Activated naive CD8-positive, alpha-beta T cell treated with anti-CD3 and anti-CD28 coated beads, Interleukin-2, amount 50 U/mL, for 24 hours (primary cell): ENCODE measurements at regions not wholly inside any gene's neighbourhood (a gene's known extent, or its start where the extent isn't known, plus 50 kb on each side); places are given as distances from the start of the nearest gene placed in this dataset.

Experiments
- ATAC-seq: fragments of 150-1000 bp; cut with Tn5 transposase; one replicate; pipeline ENCODE4 v1.10.0; 2021
- DNase-seq: peaks from one replicate; pipeline ENCODE4 v3.0.0; 2021
- H3K27ac Mint-ChIP-seq: one replicate; pipeline ENCODE4 v1.8.0; 2021; ENCODE audit warnings: mild to moderate bottlenecking, mixed read lengths
- H3K27me3 Mint-ChIP-seq: one replicate; pipeline ENCODE4 v1.8.0; 2021; ENCODE audit warnings: mixed read lengths
- H3K36me3 Mint-ChIP-seq: one replicate; pipeline ENCODE4 v1.8.0; 2021; ENCODE audit warnings: low read depth, mixed read lengths
- H3K4me1 Mint-ChIP-seq: one replicate; pipeline ENCODE4 v1.8.0; 2021; ENCODE audit warnings: mixed read lengths
- H3K4me3 Mint-ChIP-seq: one replicate; pipeline ENCODE4 v1.8.0; 2021; ENCODE audit warnings: mild to moderate bottlenecking, moderate library complexity, mixed read lengths
- H3K9me3 Mint-ChIP-seq: one replicate; pipeline ENCODE4 v1.8.0; 2021; ENCODE audit warnings: mixed read lengths

DNA sequence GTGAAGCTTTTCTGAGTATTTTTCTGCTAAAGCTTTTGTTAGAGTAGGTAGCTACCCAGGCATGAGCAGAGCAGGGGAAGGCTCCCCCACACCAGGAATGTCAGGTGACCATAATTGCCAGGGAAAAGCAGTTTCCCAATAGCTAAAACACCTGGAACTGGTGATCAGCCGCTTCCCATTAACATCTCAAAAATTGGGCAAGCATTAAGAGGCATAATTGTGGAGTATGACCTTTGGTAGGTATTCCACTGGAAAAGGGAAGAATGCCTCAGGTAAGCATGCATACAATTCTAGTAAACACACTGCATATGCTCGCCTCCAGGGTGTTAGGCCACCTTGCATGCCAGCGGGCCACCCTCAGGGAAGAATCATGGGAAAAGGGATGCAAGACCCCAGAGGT is 84.5 kb downstream of the CCR1 start:
- no peaks in the 10 kb centered on the region for H3K9me3 Mint-ChIP-seq
- no peak for ATAC-seq
- H3K27ac Mint-ChIP-seq = no peak overlapping the region
- H3K4me3 Mint-ChIP-seq = no peak overlapping the region
- H3K36me3 Mint-ChIP-seq = no peaks in the 10 kb centered on the region
- H3K27me3 Mint-ChIP-seq = peaks cover 13% of the 10 kb centered on the region
- peaks cover under 1% of the 10 kb centered on the region for H3K4me1 Mint-ChIP-seq
- DNase-seq = no peak

DNA sequence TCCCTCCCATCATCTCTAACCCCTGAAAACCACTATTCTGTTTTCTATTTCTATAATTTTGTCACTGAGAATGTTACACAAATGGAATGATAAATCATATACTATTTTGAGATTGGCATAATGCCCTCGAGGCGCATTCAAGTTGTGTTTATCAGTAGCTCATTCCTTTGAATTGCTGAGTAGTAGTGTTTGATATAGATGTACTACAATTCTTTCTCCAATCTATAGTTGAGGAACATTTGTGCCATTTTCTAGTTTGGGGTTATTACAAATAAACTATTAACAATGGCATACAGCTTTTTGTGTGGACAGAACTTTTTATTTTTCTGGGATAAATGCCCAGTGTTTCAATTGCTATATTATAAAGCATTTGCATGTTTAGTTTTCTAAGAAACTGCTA is 86.0 kb downstream of the CCR1 start:
- Mint-ChIP-seq H3K36me3 (no peaks in the 10 kb centered on the region), H3K27ac (no peak overlapping the region), H3K4me1 (no peaks in the 10 kb centered on the region), H3K4me3 (no peak overlapping the region), H3K9me3 (no peaks in the 10 kb centered on the region), H3K27me3 (peaks cover 13% of the 10 kb centered on the region)
- DNase-seq (no peak), ATAC-seq (no peak)

DNA sequence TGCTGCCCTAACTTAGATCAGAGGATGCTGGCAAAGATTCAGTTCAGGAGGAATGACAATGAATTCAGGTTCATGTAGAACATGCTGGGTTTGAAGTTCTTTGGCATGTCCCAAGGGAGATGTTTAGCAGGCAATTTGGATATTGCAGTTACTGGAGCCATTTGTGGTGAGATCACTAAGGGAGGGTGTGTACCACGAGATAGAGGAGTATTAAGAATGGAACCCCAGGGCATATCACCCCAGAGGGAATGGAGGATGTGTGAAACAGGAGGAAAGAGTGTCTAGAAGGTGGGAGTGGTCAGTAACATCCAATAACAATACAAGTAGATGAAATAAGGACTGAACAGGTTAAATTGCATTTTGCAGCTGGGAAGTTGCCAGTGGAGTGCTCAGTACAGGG is 87.1 kb downstream of the CCR1 start:
- no peaks in the 10 kb centered on the region for H3K36me3 Mint-ChIP-seq
- H3K4me3 Mint-ChIP-seq = no peak overlapping the region
- no peak overlapping the region for H3K27ac Mint-ChIP-seq
- peaks cover 13% of the 10 kb centered on the region for H3K27me3 Mint-ChIP-seq
- no peaks in the 10 kb centered on the region for H3K9me3 Mint-ChIP-seq
- DNase-seq (no peak), ATAC-seq (no peak)
- no peaks in the 10 kb centered on the region for H3K4me1 Mint-ChIP-seq

DNA sequence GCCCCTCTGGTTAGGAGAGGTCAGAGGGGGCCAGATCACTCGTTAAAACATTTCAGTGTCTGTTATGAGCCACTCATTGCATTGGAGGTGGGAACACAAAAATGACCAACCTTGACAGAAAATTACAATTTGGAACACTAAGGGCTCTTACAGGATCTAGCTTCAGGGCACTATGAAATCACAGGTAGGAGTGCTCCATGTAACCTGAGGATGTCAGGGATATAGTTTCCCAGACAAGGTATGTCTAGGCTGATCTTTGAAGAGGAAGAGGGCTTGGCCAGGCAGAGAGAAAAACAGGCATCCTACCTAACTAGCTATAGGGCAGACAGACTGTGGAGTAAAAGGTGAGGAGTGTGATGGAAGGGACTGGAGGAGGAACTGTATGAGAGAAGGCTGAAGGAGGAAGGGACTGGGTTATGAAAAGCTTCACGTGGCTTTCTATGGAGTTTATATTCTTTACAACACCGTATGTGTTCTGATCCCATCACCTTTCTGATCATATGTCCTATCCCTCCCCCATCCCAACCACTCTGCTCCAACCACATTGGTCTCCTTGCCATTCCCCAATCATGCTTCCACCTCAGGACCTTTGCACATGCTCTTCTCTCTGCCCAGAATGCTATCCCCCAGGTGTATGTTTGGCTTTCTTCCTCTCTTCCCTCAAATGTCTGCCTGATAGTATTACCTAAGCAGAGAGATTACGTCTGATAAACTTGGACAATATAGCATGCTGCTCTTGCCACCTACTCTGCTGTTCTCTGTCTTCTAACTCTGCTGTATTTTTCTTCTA is 88.2 kb downstream of the CCR1 start:
- ATAC-seq (no peak), DNase-seq (no peak)
- Mint-ChIP-seq H3K9me3 (no peaks in the 10 kb centered on the region), H3K36me3 (no peaks in the 10 kb centered on the region), H3K4me3 (no peak overlapping the region), H3K27ac (no peak overlapping the region), H3K4me1 (no peaks in the 10 kb centered on the region), H3K27me3 (peaks cover 7% of the 10 kb centered on the region)

DNA sequence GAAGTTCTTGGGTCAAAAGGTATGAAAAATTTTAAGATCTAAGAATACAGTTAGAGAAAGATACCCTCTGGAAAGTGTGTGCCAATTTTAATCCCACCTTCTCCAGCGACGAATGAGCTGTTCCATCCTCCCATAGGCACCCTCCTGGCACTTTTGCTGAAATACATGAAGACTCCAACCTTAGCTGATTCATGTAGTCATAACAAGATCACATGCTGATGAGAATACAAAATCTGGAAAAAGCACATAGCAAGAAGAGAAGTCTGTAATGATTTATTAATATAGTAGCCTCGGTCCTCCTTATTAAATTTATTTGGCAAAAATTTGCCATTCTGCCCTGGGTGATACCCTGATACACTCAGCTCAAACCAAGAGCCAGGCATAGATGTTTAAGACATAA is 88.9 kb downstream of the CCR1 start:
- no peak for DNase-seq
- Mint-ChIP-seq H3K36me3 (no peaks in the 10 kb centered on the region), H3K4me1 (no peaks in the 10 kb centered on the region), H3K9me3 (no peaks in the 10 kb centered on the region), H3K4me3 (no peak overlapping the region), H3K27me3 (peaks cover 7% of the 10 kb centered on the region), H3K27ac (no peak overlapping the region)
- no peak for ATAC-seq

DNA sequence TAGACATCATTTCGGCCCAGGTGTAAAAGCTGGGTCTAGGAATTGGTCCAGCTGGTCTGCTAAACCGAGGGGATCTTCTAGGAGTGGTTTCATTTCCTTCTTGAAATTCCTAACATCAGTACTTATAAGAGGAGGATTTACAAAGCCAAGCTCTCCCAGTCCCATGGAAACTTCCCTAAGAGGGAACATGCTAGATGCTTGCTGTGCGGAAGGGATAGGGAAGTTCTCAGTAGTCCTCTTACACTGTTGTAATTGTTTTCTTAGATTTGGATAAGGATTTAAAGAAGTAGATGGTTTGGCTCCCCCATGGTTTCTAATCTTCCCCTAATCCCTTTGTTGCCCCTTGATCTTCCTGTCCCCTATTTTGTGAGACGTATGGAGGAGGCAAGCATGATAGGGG is 89.7 kb upstream of the XCR1 start:
- Mint-ChIP-seq H3K36me3 (no peaks in the 10 kb centered on the region), H3K27me3 (peaks cover 7% of the 10 kb centered on the region), H3K4me1 (peaks cover 8% of the 10 kb centered on the region), H3K9me3 (peaks cover 3% of the 10 kb centered on the region), H3K27ac (no peak overlapping the region), H3K4me3 (no peak overlapping the region)
- DNase-seq = no peak
- no peak for ATAC-seq

DNA sequence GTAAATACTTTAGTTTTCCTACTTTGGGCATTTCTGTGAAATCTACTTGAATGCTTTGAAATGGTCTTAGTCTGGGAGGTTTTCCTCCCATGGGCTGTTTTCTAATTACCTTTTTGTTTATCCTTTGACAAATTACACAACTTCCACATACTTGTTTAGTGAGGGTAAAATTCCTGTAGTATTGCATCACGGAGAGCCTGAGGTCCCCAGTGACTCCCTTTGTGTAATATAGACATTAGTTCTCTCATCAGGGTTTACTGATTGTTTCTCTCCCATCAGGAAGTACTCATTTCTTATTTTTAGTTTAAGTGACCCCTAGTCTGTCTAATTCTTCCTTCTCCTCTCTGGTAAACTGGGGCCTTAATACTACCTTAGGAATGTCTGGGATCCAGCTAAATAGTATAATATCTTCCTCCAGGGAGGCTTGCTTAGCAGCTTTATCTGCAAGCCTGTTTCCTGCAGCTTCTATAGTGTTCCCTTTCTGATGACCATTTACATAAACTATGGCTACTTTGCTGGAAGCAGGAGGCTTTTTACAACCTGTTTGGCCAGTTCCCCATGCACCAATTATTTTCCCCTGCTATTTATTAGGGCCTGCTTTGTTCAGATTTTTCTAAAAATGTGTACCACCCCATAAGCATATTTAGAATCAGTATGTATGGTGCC is 87.2 kb upstream of the XCR1 start:
- H3K4me1 Mint-ChIP-seq = peaks cover 28% of the 10 kb centered on the region
- no peak overlapping the region for H3K27ac Mint-ChIP-seq
- ATAC-seq (no peak), DNase-seq (no peak)
- peaks cover 3% of the 10 kb centered on the region for H3K9me3 Mint-ChIP-seq
- peaks cover 2% of the 10 kb centered on the region for H3K27me3 Mint-ChIP-seq
- no peaks in the 10 kb centered on the region for H3K36me3 Mint-ChIP-seq
- no peak overlapping the region for H3K4me3 Mint-ChIP-seq

DNA sequence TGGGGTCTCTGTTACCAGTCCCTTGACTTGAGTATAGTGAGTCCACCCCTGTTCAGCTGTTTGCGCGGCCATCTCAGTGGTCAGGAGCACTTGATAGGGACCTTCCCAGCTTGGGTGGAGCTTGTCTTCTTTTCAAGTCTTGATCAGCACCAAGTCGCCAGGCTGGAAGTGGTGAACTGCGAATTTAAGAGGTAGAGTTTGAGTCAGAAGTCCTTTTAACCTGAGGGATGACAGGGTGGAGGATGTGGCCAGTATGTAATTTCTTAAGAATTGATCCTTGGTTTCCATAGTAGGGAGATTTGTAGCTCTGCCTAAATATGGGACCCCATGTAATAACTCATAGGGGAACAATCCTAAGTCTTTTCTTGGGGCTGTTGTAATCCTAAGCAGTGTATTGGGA is 86.3 kb upstream of the XCR1 start:
- Mint-ChIP-seq H3K4me1 (peaks cover 35% of the 10 kb centered on the region), H3K36me3 (no peaks in the 10 kb centered on the region), H3K4me3 (no peak overlapping the region), H3K9me3 (peaks cover 3% of the 10 kb centered on the region), H3K27ac (no peak overlapping the region), H3K27me3 (peaks cover 4% of the 10 kb centered on the region)
- ATAC-seq (no peak), DNase-seq (no peak)

DNA sequence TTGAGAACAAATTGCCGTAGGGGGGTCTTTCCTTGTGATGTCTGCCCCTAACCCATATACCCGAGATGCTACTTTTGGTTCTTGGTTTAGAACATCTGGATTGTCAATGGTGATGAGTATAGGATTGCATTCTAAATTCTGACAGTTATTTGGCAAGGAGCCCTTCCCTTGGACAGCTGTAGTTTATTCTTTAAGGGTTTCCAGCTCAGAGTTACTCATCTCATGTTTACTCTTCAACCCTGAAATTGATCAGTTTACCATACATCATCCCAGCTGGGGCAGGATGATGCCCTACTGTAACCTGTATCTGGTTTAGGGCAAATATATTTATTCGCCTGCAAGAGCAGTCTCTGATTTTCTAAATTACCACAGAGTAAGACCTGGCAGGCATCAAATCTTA is 85.7 kb upstream of the XCR1 start:
- ATAC-seq (no peak), DNase-seq (no peak)
- H3K27me3 Mint-ChIP-seq = peaks cover 4% of the 10 kb centered on the region
- H3K27ac Mint-ChIP-seq = no peak overlapping the region
- H3K9me3 Mint-ChIP-seq = peaks cover 3% of the 10 kb centered on the region
- peaks cover 41% of the 10 kb centered on the region for H3K4me1 Mint-ChIP-seq
- H3K36me3 Mint-ChIP-seq = no peaks in the 10 kb centered on the region
- no peak overlapping the region for H3K4me3 Mint-ChIP-seq

DNA sequence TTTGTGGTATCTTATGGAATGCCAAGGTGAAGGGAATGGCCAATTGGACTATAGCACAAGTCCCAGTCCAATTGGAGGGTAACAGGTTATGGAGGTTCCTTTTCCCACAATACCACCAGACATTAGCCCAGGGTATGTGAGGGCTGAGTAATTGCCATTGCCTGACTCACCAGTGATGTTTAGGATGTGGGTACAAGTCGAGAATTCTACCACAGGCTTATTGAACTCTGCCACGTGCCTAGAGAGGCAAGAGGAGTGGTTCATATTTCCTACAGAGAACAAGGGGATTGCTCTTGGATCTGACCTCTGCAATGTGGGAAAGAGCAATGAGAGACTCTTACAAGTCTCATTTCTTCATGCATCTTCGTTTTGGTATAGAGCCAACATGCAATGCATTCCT is 85.0 kb upstream of the XCR1 start:
- Mint-ChIP-seq H3K4me1 (peaks cover 47% of the 10 kb centered on the region), H3K27ac (no peak overlapping the region), H3K9me3 (peaks cover 3% of the 10 kb centered on the region), H3K36me3 (no peaks in the 10 kb centered on the region), H3K4me3 (no peak overlapping the region), H3K27me3 (peaks cover 4% of the 10 kb centered on the region)
- DNase-seq = no peak
- no peak for ATAC-seq

DNA sequence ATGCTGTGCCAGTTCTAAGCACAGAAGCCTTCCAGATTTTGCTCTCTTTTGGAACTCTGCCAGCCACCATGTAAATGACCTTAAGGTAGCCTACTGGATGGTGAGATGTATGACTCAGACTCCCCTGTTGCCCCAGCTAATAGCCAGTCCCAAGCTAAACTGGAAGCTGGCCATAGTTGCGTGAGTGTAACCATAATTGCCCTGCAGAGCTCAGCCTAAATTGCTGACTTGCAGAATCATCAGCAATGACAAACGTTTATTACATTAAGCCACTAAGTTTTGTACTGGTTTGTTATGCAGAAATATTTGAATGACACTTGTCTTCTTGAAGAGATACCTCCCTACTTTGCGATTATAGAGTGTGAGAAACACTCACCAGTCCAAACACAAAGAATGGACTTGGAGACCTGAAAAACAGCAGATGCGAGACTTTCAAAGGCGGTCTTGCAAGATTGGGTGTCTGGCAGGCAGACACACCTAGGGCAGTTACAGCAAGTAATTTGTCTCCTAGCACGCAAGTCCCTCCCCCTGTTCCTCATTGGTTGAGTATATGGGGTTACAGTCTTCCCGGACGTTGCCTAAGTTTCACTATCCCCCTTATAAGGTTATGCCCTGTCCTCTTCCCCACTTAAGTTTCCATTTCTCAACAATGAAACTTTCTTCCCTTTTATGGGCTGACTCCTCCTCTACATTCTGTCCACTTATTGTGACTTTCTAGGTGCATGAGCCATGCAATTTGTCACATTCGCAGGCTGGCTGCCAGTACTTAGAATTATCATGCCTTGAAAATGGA is 83.6 kb upstream of the XCR1 start:
- DNase-seq (no peak), ATAC-seq (no peak)
- H3K4me1 Mint-ChIP-seq = peaks cover 51% of the 10 kb centered on the region
- peaks cover 3% of the 10 kb centered on the region for H3K9me3 Mint-ChIP-seq
- peaks cover 4% of the 10 kb centered on the region for H3K27me3 Mint-ChIP-seq
- H3K4me3 Mint-ChIP-seq = no peak overlapping the region
- H3K27ac Mint-ChIP-seq = no peak overlapping the region
- H3K36me3 Mint-ChIP-seq = no peaks in the 10 kb centered on the region

DNA sequence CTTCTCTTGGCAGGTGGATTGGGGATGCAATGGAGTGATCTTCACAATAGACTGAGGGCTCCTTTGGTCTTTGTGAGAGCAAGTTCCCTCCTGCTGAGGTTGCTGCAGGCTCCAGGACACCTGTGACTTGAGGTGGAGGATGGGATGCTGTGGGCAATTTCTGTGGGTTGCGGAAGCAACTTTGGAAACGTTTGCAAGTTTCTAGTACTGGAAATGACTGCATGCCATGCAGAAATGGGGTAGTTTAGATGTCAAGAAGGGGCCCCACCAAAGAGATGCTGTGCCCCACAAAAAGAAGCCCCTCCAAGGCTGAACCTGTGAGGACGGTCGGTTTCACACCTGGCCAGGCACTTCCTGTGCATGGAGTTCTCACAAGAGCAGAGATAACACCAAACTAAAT is 80.4 kb upstream of the XCR1 start:
- peaks cover 52% of the 10 kb centered on the region for H3K4me1 Mint-ChIP-seq
- peak overlapping the region; percentile 13 for H3K4me3 Mint-ChIP-seq
- peaks cover 3% of the 10 kb centered on the region for H3K9me3 Mint-ChIP-seq
- DNase-seq = no peak
- no peak for ATAC-seq
- H3K36me3 Mint-ChIP-seq = no peaks in the 10 kb centered on the region
- peaks cover 9% of the 10 kb centered on the region for H3K27me3 Mint-ChIP-seq
- H3K27ac Mint-ChIP-seq = no peak overlapping the region

DNA sequence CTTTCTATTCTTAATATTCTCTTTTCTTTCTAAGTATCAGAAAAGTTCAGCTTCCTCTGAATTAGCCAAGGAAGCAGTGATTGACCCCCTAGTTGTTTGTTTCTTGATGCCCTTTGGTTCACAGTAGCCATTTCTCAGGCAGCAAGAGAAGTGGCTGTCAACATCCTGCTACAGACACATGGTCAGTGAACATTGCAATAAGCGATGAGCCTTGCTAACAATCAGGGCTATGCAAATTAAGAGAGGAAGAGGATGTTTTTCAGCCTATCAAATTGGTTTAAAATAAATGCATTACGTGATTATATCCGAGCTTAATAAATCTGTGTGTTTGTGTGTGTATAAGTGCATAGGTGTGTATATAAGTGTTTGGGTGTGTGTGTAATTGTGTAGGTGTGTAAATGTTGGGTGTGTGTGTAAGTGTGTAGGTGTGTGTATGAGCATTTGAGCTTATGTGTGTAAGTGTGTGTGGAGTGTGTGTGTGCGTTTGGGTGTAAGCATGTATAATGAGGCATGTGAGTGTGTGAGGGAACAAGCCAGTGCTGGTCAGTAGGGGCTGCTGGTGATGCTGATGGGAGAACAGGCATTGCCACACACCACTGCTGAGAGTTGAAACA is 78.1 kb upstream of the XCR1 start:
- no peak overlapping the region for H3K4me3 Mint-ChIP-seq
- H3K9me3 Mint-ChIP-seq = peaks cover 14% of the 10 kb centered on the region
- H3K27ac Mint-ChIP-seq = no peak overlapping the region
- no peak for DNase-seq
- peaks cover 5% of the 10 kb centered on the region for H3K36me3 Mint-ChIP-seq
- H3K4me1 Mint-ChIP-seq = peaks cover 41% of the 10 kb centered on the region
- peaks cover 13% of the 10 kb centered on the region for H3K27me3 Mint-ChIP-seq
- no peak for ATAC-seq

DNA sequence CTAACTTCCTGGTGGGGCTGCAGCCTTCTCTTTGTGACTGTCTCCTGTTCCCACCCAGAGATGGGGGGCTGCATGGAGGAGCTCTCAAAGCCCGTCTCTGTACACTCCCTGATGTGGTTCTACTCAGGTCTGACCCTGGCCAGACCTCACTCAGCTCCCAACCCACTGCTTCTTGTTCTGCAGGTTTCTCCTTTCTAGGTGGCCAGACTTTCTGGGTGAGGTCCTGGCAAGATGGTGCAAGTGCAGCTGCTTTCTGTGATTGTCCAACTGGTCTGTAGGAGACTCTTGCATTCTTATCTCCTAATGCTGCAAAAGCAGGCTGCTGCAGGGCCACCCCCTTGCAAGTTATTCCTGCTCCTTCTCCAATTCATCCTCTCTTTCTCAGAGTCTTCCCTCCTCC is 77.4 kb upstream of the XCR1 start:
- peaks cover 5% of the 10 kb centered on the region for H3K36me3 Mint-ChIP-seq
- no peak overlapping the region for H3K27ac Mint-ChIP-seq
- no peak for DNase-seq
- H3K9me3 Mint-ChIP-seq = peaks cover 14% of the 10 kb centered on the region
- no peak overlapping the region for H3K4me3 Mint-ChIP-seq
- peaks cover 40% of the 10 kb centered on the region for H3K4me1 Mint-ChIP-seq
- H3K27me3 Mint-ChIP-seq = peaks cover 16% of the 10 kb centered on the region
- no peak for ATAC-seq

DNA sequence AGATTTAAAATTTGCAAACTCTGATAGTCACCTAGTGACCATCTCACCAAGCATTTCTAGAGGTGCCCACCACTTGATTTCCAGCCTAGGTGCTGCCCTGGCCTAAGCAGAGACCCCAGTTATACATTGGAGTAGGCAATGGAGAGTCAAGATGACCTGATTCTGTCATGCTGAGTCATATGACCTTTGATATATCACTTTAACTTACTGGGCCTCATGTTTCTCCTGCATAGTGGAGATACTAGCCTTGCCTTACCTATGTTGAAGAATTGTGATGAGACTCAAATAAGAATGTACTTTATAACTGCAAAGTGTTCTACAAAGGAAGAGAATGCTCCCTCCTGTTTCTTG is 75.5 kb upstream of the XCR1 start:
- DNase-seq (no peak), ATAC-seq (peak; percentile 41)
- H3K4me3 Mint-ChIP-seq = no peak overlapping the region
- H3K27me3 Mint-ChIP-seq = peaks cover 13% of the 10 kb centered on the region
- no peak overlapping the region for H3K27ac Mint-ChIP-seq
- H3K4me1 Mint-ChIP-seq = peaks cover 40% of the 10 kb centered on the region
- peaks cover 8% of the 10 kb centered on the region for H3K36me3 Mint-ChIP-seq
- H3K9me3 Mint-ChIP-seq = peaks cover 14% of the 10 kb centered on the region
